GM12875 (cell line): ENCODE measurements at regions not wholly inside any gene's neighbourhood (a gene's known extent, or its start where the extent isn't known, plus 50 kb on each side); places are given as distances from the start of the nearest gene placed in this dataset.

ENCODE experiments used
- H3K4me3 ChIP-seq: one replicate; pipeline ENCODE4 v1.5.1; 2011; ENCODE audit warnings: low read depth, low read length, control low read depth
- TF ChIP-seq, protein P1 (sequence below): IDR thresholded peaks from 2 replicates; pipeline ENCODE4 v1.5.1; 2011; ENCODE audit warnings: low read depth, mild to moderate bottlenecking, control low read depth, inconsistent platforms, low read length, moderate library complexity, borderline replicate concordance; ENCODE audit not compliant: insufficient read depth

GRCh38 chr2:157936406-157936805, 60.3 kb upstream of the ACVR1 start:
- no peak overlapping the region for H3K4me3 ChIP-seq
- TF ChIP-seq, protein P1, sequence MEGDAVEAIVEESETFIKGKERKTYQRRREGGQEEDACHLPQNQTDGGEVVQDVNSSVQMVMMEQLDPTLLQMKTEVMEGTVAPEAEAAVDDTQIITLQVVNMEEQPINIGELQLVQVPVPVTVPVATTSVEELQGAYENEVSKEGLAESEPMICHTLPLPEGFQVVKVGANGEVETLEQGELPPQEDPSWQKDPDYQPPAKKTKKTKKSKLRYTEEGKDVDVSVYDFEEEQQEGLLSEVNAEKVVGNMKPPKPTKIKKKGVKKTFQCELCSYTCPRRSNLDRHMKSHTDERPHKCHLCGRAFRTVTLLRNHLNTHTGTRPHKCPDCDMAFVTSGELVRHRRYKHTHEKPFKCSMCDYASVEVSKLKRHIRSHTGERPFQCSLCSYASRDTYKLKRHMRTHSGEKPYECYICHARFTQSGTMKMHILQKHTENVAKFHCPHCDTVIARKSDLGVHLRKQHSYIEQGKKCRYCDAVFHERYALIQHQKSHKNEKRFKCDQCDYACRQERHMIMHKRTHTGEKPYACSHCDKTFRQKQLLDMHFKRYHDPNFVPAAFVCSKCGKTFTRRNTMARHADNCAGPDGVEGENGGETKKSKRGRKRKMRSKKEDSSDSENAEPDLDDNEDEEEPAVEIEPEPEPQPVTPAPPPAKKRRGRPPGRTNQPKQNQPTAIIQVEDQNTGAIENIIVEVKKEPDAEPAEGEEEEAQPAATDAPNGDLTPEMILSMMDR: no peak

GRCh38 chr2:157935378-157935906, 59.3 kb upstream of the ACVR1 start:
- TF ChIP-seq, protein P1: no peak
- H3K4me3 ChIP-seq: no peak overlapping the region

DNA sequence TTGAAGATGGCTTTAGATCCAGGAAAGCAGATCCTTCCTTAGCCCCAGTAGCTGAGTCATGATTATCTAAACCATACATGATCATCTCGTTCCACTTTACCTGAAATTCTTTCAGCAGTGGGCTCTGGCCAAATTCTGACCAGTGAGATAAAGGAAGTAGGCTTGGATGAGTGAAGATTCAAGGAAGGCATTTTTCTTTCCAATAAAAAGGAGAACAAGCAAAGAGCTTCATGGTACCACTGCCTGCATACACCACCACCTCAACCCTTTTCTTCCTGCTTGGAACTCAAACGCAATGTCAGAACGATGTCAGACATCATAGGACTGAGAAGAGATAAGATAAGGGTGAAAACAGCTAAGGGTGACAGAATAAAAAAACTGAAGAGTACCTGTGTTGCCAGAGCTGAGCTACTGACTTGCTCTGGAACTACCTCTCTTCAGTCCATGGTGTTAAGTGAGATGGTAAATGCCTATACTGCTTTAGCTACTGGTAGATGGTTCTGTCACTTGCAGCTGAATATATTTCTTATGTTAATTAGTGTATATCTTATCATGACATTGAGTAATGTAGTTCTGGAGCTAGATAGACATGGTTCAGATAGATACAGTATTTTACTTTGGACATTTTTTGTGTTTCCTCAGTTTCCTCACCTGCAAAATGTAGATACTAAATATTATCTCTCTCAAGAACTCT, 58.7 kb upstream of the ACVR1 start:
- TF ChIP-seq, protein P1: no peak
- no peak overlapping the region for H3K4me3 ChIP-seq

DNA sequence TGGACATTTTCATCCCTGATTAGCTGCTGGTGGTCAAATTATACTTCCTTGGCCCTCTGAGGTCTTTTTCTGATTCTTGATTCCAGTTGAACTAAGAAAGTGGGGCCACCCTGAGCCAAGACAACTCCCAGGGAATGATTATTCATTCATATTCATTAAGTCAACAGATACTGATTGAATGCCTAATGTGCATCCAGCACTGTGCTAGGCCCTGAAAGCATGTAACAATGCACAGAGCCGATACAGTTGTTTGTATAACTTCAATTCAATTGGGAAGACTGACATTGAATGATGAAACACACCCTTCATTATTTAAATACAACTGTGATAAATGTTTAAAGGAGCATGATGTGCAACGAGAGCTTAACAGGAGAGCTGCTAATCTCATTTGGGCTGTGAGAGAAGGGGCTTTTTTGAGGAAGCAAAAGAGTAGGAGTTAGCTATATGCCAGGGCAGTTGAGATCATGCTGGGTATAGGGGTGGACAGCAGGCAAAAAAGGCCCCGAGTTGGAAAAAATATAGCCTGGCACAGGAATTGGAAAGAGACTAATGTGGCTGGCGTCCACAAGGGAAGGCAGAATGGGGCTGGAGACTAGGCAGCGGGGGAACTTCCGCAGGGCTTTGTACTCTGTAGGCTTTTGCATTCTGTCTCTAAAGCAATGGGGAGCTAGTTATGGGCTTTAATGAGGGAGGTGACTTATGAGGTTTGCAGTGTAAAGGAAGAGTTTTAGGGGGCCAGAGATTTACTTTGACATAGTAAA, 57.2 kb upstream of the ACVR1 start:
- TF ChIP-seq, protein P1: no peak
- no peak overlapping the region for H3K4me3 ChIP-seq

DNA sequence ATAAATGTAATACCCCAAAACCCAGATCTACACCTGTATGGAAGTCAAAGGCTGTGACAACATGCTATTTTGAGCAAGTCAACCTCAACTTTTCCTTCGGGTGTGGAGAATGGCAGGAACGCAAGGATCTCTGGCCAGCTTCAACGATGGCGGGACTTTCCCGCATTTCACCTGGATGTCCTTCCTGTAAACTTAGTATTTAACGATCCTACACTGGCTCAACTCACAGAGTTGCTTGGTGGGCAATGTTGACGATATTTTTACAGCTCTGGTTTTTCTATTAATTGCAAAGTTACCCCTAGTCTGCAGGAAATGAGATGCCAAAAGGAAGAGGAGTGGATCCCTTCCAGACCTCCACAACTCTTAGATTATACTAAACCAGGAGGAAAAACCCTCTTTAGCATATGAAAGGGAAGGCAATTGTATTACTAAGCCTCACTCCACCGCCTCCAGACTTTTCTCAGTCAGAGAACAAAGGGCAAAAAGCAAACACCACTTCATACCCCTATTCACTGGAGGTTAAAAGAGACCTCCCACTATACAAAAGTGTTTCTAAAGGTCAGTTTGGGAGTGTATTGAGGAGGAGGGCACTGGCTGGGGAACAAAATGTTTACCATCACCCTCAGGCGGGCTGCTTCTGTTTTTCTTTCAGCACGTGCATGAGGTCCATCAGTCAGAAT, 56.5 kb upstream of the ACVR1 start:
- no peak overlapping the region for H3K4me3 ChIP-seq
- TF ChIP-seq, protein P1: no peak

DNA sequence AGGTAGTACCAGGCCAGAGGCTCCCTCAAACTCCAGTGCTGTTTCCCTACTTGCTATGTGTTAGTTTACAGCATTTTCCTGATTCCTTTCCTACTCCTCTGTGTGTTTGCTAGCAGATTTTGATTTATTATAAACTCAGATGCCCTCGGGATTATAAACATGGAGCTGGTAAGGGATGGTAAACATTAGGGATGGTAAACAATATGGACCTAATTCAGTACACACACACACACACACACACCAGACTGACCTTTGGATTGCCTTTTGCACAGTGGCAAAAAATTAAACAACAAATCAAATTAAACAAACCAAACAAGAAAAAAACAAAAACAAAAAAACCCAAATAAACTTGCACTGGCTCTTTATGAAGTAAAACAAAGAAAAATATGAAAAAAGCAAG, 55.4 kb upstream of the ACVR1 start:
- TF ChIP-seq, protein P1: no peak
- H3K4me3 ChIP-seq: no peak overlapping the region
